ENCODE measurements at regions not wholly inside any gene's neighbourhood (a gene's known extent, or its start where the extent isn't known, plus 50 kb on each side); places are given as distances from the start of the nearest gene placed in this dataset.

DNA sequence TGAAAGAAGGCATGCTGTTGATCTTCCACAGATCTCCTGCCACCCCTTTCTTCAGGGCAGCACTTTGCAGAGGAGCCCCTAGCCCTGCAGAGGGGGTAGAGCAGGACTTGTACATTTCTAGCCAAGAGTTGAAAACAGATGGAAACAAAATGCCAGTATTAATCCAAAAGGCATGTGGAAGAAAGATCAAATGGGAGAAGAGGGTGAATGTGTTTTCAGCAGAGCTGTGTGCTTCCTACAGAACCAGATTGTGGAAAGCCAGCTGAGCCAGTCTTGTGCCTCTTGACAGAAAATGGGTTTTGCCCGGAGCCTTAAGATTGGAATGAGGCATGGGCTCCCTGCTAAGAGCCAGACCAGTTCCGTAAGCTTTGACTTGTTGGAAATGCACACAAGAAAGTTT, 105.2 kb upstream of the TSPAN2 start:
- no peak for TF ChIP-seq POLR2A (IDR thresholded peaks at IDR 0.05)
- TF ChIP-seq, protein P1, sequence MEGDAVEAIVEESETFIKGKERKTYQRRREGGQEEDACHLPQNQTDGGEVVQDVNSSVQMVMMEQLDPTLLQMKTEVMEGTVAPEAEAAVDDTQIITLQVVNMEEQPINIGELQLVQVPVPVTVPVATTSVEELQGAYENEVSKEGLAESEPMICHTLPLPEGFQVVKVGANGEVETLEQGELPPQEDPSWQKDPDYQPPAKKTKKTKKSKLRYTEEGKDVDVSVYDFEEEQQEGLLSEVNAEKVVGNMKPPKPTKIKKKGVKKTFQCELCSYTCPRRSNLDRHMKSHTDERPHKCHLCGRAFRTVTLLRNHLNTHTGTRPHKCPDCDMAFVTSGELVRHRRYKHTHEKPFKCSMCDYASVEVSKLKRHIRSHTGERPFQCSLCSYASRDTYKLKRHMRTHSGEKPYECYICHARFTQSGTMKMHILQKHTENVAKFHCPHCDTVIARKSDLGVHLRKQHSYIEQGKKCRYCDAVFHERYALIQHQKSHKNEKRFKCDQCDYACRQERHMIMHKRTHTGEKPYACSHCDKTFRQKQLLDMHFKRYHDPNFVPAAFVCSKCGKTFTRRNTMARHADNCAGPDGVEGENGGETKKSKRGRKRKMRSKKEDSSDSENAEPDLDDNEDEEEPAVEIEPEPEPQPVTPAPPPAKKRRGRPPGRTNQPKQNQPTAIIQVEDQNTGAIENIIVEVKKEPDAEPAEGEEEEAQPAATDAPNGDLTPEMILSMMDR (IDR thresholded peaks at IDR 0.05), result no peak
